ENCODE measurements at regions not wholly inside any gene's neighbourhood (a gene's known extent, or its start where the extent isn't known, plus 50 kb on each side); places are given as distances from the start of the nearest gene placed in this dataset.
"Not testable (repeated sequence)": the region's sequence is repeated elsewhere in the genome, so short reads cannot be mapped to it uniquely, and the experiment has no call there.

DNA sequence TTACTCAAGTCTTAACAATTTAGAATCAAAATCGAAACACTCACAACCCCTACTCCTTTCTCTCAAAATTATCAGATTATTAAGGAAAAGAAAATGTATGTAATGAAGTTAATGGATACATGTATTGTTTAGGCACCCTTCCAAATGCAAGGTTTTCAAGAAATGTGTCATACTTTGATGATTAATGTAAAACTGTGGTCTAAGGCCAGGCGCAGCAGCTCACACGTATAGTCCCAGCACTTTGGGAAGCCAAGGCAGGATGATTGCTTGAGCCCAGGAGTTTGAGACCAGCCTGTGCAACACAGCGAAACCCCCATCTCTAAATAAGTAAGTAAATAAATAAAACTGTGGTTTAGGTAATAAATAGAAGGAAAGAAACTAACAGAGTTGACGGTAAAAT, 126.6 kb downstream of the NBPF8 start:
- DNase-seq (ENCODE audit: low spot score); in situ Hi-C loops (cut with MboI; ENCODE audit: low pct_unique_long_range_greater_than_20kb, low sequenced_read_pairs, unreplicated experiment): not testable (repeated sequence)

DNA sequence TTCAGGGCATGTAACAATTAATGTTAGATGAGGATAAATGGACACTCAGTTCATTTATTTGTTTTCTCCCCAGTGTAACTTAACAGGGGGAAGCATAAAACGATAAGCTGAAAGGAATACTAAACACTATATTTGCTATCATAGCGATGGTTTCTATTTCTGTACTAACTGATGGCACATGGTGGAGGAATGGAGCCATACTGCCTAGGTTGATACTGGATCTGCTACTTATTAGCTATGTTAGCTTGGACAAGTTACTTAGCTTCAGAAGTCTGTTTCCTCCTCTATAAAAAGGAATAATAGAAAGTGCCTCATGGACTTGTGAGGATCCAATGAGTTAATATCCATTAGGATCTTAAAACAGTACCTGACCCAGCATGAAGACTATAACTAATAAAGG, 127.5 kb downstream of the NBPF8 start:
- in situ Hi-C loops (cut with MboI; ENCODE audit: low pct_unique_long_range_greater_than_20kb, low sequenced_read_pairs, unreplicated experiment) = not testable (repeated sequence)

GRCh38 chr1:120542940-120543339, 128.1 kb downstream of the NBPF8 start:
- DNase-seq (ENCODE audit: low spot score); in situ Hi-C loops (cut with MboI; ENCODE audit: low pct_unique_long_range_greater_than_20kb, low sequenced_read_pairs, unreplicated experiment): not testable (repeated sequence)

More for the DNA sequence above, 127.5 kb downstream of the NBPF8 start:
- not testable (repeated sequence) for DNase-seq (ENCODE audit: low spot score)

DNA sequence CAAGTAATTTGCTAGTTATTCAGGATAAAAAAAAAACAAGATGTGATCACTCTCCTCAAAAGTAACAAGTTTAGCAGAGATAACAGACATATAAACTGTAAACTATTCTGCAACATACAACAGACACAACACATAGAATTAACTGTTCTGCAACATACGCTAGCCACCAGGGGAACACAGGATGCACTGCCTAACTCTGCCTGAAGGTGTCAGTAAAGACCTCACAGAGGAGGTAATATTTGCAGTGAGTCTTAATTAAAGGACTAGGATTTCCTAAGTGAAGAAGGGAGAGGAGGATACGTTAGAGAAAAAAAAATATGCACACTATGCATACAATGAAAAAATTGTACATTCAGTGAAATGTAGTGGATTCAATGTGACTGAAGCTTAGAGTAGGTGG, 129.6 kb downstream of the NBPF8 start:
- TF ChIP-seq CTCF (IDR thresholded peaks at IDR 0.05; ENCODE audit: extremely low read depth, insufficient read depth, missing control alignments) = peak; percentile 69
- DNase-seq (ENCODE audit: low spot score); in situ Hi-C loops (cut with MboI; ENCODE audit: low pct_unique_long_range_greater_than_20kb, low sequenced_read_pairs, unreplicated experiment): not testable (repeated sequence)

DNA sequence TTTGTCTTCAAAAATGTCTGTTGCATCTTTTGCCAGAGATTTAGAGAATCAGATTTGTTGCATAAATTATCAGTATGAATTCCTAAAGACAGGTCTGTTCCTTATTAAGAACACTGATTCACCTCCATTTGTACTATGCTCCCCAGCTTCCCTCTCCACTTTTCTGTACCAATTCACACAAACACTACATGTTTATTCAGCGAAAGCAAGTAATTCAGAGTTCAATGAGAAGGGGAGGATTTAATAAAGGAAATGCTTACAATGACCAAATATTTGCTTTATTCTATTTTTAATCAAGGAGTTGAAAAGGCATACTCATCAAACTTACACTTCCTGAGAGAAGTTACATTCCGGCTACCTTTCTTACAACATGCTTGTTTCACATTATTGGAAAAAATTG, 135.5 kb downstream of the NBPF8 start:
- in situ Hi-C loops (cut with MboI; ENCODE audit: low pct_unique_long_range_greater_than_20kb, low sequenced_read_pairs, unreplicated experiment); DNase-seq (ENCODE audit: low spot score): not testable (repeated sequence)

- in situ Hi-C loops (cut with MboI; ENCODE audit: low pct_unique_long_range_greater_than_20kb, low sequenced_read_pairs, unreplicated experiment); DNase-seq (ENCODE audit: low spot score): not testable (repeated sequence)
Measured at GRCh38 chr1:120552190-120552589, 137.4 kb downstream of the NBPF8 start.

DNA sequence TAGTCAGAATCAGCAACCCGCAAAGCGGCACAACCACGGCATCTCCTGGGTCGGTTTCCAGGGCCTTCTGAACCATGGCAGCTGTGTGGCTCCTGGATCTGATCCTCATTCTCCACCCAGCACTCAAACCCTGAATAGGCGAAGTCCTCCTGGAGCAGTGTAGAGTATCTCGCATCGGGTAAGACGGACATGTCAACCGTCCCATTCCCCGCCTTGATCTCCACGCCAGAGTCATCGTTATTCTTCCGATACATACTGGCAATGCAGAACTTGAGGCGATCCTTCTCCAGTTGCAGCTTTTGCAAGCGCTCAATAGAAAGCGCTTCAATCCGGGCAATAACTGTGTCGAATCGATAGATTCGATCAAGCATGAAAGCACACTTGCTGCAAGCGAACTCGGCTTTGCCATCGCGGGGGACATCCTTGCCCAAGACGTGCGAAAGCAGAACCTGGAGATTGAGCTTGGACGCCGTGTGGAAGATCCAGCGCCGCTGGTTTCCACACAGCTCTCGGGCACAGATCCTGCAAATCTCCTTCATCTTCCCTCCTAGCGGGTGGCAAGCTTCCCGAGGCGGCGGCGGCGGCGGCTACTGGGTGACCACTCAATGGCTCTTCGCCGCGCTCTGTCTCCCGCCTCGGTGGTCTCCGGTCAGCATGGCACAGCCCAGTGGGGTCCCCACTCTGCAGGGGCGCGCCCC, 142.9 kb downstream of the NBPF8 start:
- in situ Hi-C loops (cut with MboI; ENCODE audit: low pct_unique_long_range_greater_than_20kb, low sequenced_read_pairs, unreplicated experiment) = not testable (repeated sequence)
- DNase-seq (ENCODE audit: low spot score) = peak; percentile 2

- in situ Hi-C loops (cut with MboI; ENCODE audit: low pct_unique_long_range_greater_than_20kb, low sequenced_read_pairs, unreplicated experiment); DNase-seq (ENCODE audit: low spot score): not testable (repeated sequence)
Measured at GRCh38 chr1:120558303-120559060, 143.6 kb downstream of the NBPF8 start.

- DNase-seq (ENCODE audit: low spot score); in situ Hi-C loops (cut with MboI; ENCODE audit: low pct_unique_long_range_greater_than_20kb, low sequenced_read_pairs, unreplicated experiment): not testable (repeated sequence)
Measured at GRCh38 chr1:120561767-120562166, 146.9 kb downstream of the NBPF8 start.

DNA sequence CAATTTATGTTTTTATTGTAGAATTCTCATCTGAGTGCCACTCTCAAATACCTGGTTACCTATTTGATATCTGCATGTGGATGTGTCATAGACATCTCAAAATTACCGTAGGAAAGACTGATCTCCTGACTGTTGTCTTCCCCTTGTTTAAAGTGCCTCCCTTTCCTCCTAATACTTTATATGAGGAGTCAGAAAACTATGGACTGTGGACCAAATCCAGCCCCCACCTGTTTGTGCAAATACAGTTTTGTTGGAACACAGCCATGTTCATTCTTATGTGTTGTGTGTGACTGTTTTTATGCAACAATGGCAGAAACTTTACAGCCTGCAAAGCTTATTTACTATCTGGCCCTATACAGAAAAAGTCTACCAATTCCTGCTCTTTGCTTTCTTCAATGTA, 150.6 kb downstream of the NBPF8 start:
- in situ Hi-C loops (cut with MboI; ENCODE audit: low pct_unique_long_range_greater_than_20kb, low sequenced_read_pairs, unreplicated experiment); DNase-seq (ENCODE audit: low spot score): not testable (repeated sequence)

- in situ Hi-C loops (cut with MboI; ENCODE audit: low pct_unique_long_range_greater_than_20kb, low sequenced_read_pairs, unreplicated experiment) = not testable (repeated sequence)
Measured at GRCh38 chr1:120567620-120568019, 152.8 kb downstream of the NBPF8 start.

GRCh38 chr1:120575201-120575600, 148.5 kb upstream of the NBPF26 start:
- DNase-seq (ENCODE audit: low spot score); in situ Hi-C loops (cut with MboI; ENCODE audit: low pct_unique_long_range_greater_than_20kb, low sequenced_read_pairs, unreplicated experiment): not testable (repeated sequence)

More at GRCh38 chr1:120567620-120568019, 152.8 kb downstream of the NBPF8 start:
- not testable (repeated sequence) for DNase-seq (ENCODE audit: low spot score)

- in situ Hi-C loops (cut with MboI; ENCODE audit: low pct_unique_long_range_greater_than_20kb, low sequenced_read_pairs, unreplicated experiment) = not testable (repeated sequence)
Measured at GRCh38 chr1:120582135-120582534, 141.6 kb upstream of the NBPF26 start.

DNA sequence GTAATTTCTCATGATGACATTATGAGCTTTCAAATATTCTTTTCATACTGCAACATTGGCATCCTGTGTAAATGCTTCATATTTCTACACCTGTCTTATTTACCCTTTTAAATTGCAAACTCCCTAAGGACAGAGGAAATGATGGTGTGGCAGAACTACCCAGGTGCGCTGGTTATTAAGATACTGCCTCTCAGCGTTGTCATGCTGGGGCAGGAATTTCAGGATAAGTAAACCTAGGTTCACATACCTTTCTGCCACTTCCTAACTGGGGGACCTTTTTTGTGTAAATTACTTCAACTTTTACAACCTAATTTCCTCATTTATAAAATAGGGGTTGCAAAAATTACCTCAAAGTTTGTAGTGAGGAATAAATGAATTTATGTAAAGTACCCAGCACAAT, 137.7 kb upstream of the NBPF26 start:
- in situ Hi-C loops (cut with MboI; ENCODE audit: low pct_unique_long_range_greater_than_20kb, low sequenced_read_pairs, unreplicated experiment); DNase-seq (ENCODE audit: low spot score): not testable (repeated sequence)

More at GRCh38 chr1:120582135-120582534, 141.6 kb upstream of the NBPF26 start:
- not testable (repeated sequence) for DNase-seq (ENCODE audit: low spot score)

- in situ Hi-C loops (cut with MboI; ENCODE audit: low pct_unique_long_range_greater_than_20kb, low sequenced_read_pairs, unreplicated experiment); DNase-seq (ENCODE audit: low spot score): not testable (repeated sequence)
Measured at GRCh38 chr1:120588811-120589210, 134.9 kb upstream of the NBPF26 start.

- DNase-seq (ENCODE audit: low spot score); in situ Hi-C loops (cut with MboI; ENCODE audit: low pct_unique_long_range_greater_than_20kb, low sequenced_read_pairs, unreplicated experiment): not testable (repeated sequence)
Measured at GRCh38 chr1:120591774-120592173, 132.0 kb upstream of the NBPF26 start.

DNA sequence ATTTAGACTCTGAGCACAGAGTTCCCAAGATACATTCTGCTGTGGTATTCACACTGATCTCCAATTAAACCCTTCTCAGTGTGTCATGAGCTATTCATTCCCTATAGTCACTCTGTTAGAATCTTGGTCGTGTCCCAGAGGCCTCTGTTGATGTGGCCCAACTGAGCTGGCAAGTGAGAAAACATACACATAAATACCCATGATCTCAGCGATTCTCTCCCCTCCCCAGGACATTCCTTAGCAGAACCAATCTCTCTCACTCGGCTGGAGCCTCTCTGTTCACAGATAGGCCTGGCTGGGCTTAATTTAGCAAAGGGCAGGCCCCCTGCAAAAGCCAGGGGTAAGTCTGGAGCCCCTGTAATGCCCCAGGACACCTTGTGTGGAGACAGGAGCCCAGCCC, 130.8 kb upstream of the NBPF26 start:
- DNase-seq (ENCODE audit: low spot score); in situ Hi-C loops (cut with MboI; ENCODE audit: low pct_unique_long_range_greater_than_20kb, low sequenced_read_pairs, unreplicated experiment): not testable (repeated sequence)
